GM18861 (cell line): ENCODE measurements at regions not wholly inside any gene's neighbourhood (a gene's known extent, or its start where the extent isn't known, plus 50 kb on each side); places are given as distances from the start of the nearest gene placed in this dataset.
"Not testable (repeated sequence)": the region's sequence is repeated elsewhere in the genome, so short reads cannot be mapped to it uniquely, and the experiment has no call there.

ENCODE experiments used
- ATAC-seq: cut with Tn5 transposase; IDR thresholded peaks from one replicate; pipeline ENCODE4 v1.9.1; 2021; ENCODE audit not compliant: unreplicated experiment

DNA sequence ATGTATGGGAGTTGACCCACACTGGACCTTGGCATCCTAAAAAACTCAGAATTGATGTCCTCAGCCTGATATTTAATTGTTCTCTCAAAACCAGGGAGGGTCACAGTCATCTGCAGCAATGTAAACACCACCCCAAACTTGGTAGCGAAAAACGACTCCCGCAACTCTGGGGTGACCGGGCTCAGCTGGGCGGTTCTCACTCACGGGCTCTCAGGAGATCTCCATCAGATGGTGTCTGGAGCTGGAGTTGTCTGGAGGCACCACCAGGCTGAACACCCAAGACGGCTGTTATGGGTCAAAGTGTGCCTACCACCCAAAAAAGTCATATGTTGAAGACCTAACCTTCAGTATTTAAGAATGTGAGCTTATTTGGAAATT is 50.9 kb upstream of the NXT1 start:
- ATAC-seq, result no peak

DNA sequence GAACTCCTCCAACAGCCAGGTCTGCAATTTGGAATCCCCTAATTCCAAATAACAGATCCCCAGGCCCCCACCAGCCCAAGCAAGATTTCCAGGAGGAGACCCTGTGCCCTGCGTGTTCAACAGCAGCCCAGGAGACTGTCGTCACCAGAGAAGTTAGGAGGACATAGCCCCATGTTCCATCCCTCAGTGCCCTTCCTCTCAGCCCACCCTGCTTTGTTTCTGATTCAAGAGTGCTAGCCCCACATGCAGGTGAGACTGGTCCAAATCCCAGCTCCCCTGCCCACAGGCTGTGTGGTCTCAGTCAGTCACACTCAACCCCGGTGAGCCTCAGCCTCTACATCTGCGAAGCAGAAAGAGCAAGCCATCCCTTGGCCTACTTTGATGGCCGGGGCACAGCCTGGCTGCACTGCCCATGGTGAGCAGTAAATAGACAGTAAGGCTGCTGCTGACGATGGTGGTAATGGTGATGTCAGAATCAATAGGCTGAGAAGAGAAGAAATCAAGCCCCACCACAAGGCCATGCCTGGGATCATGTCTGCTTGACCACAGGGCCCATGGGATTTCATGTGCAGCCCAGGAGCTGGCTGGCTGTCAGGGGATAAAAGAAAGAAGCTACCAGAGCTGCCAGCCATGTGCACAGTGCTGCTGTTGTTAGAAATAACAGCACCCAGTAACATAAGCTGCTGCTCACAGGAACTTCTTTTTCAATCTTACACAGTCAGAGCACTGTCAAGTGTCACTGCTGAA is 51.5 kb upstream of the NXT1 start:
- no peak for ATAC-seq

DNA sequence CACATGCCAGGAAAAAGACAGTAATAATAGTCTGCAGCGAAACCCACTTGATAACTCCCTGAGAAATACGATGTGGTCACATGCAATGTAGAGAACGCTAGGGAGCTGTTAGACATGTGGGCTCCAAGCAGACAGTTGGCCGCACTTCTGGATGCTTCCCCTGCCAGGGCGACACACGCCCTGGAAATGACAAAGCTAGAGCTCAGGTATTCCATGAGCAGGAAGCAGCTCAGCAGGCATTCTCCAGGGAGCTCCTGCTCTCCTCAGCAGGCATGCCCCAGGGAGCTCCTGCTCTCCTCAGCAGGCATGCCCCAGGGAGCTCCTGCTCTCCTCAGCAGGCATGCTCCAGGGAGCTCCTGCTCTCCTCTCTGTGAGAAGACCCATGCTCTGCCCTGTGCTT is 52.4 kb upstream of the NXT1 start:
- ATAC-seq, result no peak

DNA sequence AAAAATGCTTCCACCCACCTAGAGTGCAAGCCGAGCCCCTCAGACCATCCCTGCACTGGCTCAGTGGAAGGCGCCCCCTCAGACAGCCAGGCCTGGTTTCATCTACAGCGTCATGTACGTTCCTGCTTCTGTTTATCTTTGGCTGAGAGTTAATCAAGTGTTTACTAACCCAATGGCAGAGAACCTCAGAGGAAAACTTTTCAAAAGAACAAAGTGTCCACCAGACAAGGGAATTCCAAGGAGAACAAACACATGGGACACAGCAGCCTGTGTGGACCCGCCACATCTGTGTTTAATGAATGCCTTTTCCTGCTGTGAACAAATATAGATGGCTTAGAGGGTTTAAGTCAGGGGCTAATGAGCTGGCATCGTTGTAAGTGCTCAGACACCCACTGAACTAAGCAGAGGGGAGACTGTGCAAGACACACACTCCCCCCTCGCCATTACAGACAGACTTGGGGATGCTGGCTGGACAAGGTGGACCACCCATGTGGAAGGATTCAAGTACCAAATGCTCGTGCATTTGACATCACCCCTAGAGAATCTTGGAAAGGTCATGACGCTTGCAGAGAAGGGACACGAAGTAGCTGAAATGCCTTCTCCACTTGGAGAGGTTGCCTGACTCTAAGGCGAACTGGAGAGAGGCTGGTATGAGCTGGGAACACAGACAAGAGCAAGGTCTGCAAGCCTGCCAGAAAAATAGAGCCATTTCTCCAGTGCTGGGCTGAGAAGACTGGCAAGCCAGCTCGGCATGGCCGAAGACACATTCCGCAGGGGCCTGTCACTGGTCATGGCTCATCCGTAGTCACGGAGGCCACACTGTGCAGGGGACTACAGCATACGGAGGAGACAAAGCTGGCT is 53.5 kb upstream of the NXT1 start:
- no peak for ATAC-seq

DNA sequence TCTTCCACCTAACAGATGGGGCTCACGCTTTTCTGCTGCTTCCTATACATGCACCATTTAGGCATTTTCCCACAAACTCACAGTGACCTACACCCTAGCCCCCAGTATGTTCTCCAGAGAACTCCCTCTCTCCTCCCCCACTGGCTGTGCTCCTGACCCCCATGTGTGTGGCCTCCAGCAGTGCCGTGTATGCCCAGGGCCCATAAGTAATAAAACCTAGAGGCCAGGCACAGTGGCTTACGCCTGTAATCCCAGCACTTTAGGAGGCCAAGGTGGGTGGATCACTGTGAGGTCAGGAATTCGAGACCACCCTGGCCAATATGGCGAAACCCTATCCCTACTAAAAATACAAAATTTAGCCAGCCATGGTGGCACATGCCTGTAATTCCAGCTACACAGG is 54.7 kb upstream of the NXT1 start:
- ATAC-seq, result no peak

DNA sequence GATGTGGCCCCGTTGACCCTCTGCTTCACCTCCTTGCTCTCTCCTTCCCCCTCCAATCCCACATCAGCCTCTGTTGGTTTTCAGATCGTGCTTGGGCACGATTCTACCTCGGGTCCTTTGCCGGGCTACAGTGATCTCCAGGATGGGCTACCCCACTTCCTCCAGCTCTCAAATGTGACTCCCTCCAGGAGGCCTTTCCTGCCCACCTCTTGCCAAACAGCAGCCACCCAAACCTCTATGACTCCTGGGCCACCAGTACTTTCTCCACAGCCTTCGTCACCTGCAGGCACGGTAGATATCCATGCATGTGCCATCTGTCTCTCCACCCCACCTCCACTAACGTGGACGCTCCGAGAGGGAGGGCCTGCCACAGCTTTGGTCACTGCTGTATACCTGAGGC is 55.9 kb upstream of the NXT1 start:
- no peak for ATAC-seq

DNA sequence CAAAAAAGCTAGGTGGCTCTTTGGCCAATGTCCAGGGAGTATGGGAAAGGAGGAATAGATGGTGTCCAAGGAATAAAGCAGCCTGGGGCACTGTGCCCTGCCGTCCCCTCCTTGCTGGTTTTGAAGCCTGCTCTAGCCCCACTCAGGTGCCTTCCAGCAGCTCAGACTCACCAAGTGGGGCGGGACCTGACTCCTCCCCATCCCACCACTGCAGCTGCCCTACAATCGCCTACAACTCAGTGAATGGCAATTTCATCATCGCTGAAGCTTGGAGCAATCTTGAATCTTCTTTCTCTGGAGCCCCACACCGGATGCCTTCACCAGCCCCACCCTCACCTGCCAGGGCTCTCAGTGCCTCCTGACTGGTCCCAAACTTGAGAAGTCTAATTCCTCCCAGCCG is 56.4 kb upstream of the NXT1 start:
- ATAC-seq, result no peak

DNA sequence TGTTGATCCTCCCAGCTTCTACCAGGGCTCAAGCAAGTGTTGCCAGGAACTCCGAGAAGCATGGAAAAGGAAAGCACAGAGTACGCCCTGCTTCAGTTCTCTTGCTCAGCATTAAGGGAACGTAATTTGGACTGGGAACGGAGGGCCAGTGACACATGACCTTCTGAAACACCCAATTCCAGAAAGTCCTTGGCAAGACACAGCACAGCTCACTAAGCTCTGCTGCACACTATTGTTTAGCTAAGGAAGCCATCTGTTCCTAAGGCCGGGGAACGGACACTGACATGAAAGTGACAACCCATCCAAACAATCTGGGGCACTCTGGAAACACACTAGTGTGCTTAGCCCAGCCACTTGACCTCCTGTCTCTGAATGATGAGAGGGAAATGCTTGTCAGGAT is 56.9 kb upstream of the NXT1 start:
- ATAC-seq, result no peak

DNA sequence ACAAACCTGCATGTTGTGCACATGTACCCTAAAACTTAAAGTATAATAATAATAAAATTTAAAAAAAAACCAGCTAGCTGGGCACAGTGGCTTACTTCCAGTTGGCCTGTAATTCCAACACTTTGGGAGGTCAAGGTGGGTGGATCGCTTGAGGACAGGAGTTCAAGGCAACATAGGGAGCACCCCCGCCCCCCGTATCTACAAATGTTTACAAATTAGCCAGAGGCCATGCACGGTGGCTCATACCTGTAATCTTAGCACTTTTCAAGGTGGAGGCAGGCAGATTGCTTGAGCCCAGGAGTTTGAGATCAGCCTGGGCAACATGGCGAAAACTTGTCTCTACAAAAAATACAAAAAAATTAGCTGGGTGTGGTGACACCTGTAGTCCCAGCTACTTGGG is 58.3 kb upstream of the NXT1 start:
- ATAC-seq, result not testable (repeated sequence)

DNA sequence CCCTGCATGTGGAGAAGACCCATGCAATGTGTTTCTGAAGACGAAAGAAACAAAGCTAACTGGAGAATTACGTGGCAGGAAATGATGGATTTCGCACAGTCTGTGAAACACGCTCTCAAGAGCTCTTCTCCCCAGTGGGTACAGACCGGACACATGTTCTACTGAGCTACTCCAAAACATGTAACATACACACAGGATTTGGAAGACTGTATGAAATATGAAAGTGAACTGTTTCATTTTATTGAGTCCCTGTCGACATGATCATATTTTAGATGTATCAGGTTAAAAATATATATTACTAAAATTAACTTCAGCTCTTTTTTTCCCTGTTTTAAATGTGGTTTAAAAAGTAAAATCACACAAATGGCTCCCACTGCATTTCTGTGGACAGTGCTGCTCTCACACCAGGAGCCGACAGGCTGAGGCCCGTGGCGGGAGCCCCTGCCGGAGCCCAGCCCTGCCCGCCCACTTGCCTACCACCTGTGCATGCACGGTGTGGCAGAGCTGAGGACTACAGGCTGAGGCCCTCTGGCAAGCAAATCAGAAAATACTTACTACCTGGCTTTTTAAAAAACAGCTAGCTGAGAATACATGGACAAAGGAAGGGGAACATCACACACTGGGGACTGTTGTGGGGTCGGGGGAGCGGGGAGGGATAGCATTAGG is 58.9 kb upstream of the NXT1 start:
- ATAC-seq, result no peak

DNA sequence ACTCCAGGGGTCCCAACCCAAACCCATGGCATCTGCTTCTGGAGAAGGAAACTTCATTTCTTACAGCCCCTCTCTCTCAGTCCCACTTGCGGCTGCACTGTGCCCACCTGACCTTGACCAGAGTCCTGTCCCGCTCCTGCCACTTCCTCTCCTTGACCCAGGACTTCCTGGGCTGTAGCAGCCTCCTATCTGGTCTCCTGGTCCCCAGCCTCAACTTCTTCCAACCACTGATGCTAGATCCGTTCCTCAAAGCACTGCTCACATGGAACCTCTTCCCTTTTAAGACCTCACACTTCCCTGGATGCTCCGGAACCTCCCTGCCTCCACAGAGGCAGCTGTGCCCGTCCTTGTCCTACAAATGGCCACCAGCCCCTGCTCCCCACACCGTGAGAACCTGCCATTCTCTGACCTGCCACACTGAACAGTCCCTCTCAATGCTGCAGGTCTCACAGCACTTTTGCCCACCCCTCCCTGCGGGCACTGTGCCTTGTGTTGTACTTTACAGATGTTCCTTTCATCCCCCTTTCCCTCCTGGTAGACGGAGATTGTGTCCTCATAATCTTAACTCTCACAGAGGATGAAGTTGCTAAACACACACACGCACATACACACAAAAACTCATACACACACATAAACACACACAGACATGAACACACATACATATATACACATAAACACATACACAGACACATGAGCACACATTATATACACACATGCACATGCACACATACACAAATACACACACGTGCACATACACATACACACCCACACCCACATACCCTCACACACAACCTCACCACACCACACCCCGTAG is 59.6 kb upstream of the NXT1 start:
- no peak for ATAC-seq

DNA sequence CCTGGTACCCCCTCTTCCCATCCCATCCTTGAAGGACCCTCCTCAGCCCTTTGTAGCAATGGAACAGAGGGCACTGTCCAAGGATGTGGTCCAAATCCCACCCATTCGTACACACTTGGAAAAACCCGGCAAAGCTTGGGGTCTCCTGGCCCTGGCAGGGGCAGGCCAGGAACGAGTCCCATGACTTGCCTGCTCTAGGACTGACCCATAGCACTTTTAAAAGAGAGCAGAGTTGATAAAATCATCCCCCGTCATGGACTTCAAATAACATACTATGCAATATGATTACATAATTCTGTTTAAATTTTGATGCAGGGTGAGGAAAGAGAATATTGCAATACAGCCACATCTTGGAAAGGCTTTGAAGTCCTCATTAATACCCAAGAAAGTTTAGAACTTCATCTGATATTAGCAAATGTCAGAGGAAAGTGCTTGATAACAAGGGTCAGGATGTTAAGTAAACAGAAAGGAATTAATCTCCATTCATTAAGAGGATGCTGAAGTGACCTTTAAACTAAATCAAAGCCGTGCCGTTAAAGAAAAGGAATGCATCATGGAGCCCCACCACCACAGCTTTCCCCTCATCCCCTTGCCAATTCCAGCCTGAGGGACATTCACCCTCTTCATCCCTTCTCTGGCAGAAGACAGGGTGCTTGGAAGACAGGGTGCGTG is 60.7 kb upstream of the NXT1 start:
- no peak for ATAC-seq

DNA sequence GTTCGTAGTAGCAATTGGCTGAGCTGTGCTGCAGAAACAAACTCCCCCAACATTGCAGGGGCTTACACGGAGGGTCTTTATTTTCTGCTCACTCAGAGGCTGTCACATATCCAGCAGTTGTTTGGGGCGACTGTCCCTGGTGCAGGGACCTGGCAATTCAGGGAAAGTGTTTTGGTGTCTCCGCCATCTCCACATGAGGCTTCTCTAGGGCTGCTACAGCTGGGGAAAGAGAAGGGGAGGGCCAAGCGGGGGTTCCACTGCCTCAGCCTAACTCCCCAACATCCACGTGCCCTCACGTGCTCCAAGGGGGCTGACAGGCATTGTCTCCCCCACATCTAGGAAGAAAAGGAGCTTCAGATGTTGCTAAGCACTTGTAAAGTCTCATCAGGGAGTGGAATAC is 61.3 kb upstream of the NXT1 start:
- no peak for ATAC-seq

DNA sequence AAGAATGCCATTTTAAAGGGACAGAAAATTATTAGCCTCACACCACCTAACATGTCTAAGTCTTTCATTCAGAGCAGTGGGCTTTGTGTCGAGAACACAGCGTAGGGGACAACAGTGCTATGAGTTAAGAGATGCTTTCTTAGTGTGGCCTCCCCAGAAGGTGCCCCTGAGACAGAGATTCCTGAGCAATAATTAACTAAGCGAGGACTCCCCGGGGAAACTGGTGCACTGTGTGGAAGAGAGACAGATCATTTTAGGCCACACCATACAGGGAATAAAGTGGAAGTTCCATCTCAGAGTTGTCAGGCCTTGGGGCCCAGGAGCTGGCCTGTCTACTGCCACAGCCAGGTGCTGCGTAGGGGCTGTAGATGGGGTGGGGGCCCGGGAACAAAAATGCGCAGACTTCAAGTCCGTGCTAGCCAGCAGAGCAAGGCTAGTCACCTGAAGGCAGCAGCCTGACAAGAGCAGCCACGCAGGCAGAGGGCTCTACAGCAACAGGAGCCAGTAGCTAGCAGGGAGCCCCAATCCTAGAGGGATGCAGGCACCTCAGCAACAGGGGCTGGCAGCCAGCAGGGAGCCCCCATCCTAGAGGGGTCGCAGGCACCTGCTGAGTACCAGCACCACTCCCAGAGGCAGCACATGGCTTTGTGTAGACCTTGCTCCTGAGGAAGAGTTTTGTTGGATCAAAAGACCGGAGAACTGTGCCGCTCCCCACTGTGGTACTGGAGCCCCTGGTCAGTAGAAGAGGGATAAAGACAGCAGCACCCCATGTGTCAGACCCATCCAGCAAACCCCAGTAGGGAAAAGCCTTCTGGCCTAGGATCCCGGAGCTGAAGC is 63.0 kb upstream of the NXT1 start:
- no peak for ATAC-seq

DNA sequence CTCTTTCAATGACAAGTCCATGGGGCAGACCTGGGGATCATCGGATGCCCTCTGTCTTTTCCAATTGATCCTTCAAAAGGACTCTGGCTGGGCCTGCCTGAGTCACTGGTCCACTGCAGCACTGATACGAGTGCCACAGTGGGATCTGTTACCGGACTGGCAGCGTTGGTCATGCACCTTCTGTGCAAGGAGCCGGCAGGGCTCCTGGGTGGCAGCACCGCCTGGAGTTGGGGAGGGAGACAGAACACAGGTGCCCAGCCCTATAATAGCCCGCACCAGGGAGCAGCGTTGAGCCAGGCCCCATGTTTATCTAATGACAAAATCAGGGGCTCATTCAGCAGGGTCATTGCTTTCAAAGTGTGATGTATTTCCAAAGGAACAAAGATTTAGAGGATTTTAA is 64.2 kb upstream of the NXT1 start:
- ATAC-seq, result no peak

DNA sequence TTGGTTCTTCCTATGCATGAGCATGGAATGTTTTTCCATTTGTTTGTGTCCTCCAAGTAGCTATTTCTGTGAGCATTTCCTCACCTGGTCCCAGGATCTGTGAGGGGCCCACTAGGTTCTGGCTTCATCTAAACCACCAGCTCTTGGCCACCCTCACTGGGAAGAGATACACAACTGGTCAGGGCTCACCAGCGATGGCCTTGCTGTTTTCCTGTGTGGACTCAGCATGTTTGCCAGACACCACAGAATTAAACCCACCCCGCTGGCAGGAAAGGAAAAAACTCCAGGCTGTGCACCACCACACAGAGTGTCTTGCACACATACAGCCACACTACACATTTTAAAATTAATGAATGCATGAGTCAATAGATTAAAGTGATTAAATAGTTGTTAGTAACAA is 65.1 kb upstream of the NXT1 start:
- ATAC-seq, result no peak

DNA sequence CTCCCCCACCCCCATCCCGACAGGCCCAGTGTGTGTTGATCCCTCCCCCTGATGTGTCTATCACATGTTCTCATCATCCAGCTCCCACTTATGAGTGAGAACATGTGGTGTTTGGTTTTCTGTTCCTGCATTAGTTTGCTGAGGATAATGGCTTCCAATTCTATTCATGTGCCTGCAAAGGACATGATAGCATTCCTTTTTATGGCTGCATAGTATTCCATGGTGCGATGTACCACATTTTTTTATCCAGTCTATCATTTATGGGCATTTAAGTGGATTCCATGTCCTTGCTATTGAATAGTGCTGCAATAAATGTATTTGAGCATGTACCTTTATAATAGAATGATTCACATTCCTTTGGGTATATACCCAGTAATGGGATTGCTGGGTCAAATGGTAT is 66.6 kb upstream of the NXT1 start:
- ATAC-seq, result no peak

DNA sequence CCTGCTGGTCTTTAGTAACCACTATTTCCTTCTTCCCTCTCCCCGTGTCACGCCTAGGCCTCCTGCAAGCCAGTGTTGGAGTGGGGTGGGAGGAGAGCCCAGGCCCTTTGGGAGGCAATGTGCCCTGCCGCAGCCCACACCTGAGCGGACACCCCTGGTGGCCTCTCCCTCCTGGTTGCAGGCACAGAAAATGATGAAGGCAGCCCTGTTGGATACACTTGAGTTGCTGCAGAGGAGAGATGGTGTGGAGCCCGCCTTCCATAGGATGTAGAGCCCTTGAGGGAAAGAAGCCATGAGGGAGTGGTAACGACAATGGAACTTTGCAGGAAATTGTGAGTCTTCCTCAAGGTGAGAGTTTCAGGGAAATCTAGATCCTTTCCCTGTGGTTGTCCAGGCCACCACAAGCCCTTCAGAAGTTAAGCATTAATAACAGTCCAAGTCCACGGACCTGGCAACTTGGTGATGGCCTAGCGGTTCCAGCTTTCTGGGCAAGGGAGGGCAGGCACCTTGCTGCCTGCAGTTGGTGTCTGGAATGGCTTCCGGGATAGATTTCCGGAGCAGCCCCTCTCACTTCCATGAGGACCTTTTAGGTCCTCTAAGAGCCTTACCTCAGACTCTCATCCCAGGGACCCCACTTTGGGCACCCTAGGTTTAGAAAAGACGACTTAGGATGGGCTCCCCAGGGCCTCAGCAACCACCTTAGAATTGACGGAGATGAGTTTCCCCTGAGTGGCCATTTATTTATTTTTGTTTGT is 67.3 kb upstream of the NXT1 start:
- no peak for ATAC-seq

DNA sequence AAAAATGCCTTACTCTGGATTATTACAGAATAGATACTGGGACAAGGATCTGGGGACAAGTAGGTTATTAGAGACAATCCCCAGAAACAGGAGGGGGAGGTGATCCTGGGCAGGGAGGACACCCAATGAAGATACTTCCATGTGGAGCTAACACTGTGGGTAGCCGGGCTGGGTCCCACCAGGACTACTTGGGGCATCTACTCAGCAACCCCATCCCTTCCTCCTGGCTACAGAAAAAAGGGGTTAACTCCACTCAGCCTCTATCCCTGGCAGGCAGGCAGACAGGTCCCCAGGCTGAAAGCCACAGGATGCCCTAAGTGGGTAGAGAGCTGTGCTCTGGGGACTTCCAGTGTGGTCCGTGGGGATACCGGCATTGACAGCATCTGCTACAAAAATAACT is 68.0 kb upstream of the NXT1 start:
- ATAC-seq, result no peak
